ENCODE measurements at regions not wholly inside any gene's neighbourhood (a gene's known extent, or its start where the extent isn't known, plus 50 kb on each side); places are given as distances from the start of the nearest gene placed in this dataset.

- no peak overlapping the region for H3K9ac ChIP-seq (ENCODE audit: low read depth in 1 of 2, low read length in 2 of 2)
- no peaks in the 10 kb centered on the region for H3K4me1 ChIP-seq (ENCODE audit: control insufficient read depth in 4 of 4, insufficient read depth in 4 of 4, low read length in 3 of 4)
- WGBS = 66% methylated on average over 4 of the region's 4 CpGs
- no peak for DNase-seq (ENCODE audit: low spot score)
- no peak overlapping the region for H3K4me3 ChIP-seq (ENCODE audit: low read depth in 1 of 3, low read length in 3 of 3)
- H3K27ac ChIP-seq (ENCODE audit: low read depth in 1 of 2, low read length in 2 of 2) = no peak overlapping the region
- H3K9me3 ChIP-seq (ENCODE audit: control insufficient read depth in 4 of 4, low read length in 3 of 4) = no peaks in the 10 kb centered on the region
- no peaks in the 10 kb centered on the region for H3K36me3 ChIP-seq (ENCODE audit: control insufficient read depth in 4 of 4, insufficient read depth in 3 of 4, low read depth in 1 of 4, low read length in 3 of 4)
- H3K27me3 ChIP-seq (ENCODE audit: control insufficient read depth in 4 of 4, insufficient read depth in 4 of 4, low read length in 3 of 4) = no peaks in the 10 kb centered on the region
- TF ChIP-seq EGR1 (IDR thresholded peaks at IDR 0.05; ENCODE audit: low read depth in 2 of 2) = no peak
- no peak for TF ChIP-seq YY1 (IDR thresholded peaks at IDR 0.05)
- TF ChIP-seq SP1 (IDR thresholded peaks at IDR 0.05) = no peak
- TF ChIP-seq CTCF (IDR thresholded peaks at IDR 0.05; ENCODE audit: low read depth, low read length, missing input control) = no peak
- no peak for TF ChIP-seq GABPA (IDR thresholded peaks at IDR 0.05 in 1 of 2, conservative IDR thresholded peaks at IDR 0.05 in 1 of 2)
Observed at GRCh38 chr13:55440465-55441085, 1700.1 kb upstream of the PRR20A start.

GRCh38 chr13:55464222-55464621, 1676.5 kb upstream of the PRR20A start:
- WGBS = 47% methylated on average over 3 of the region's 3 CpGs
- Histone ChIP-seq H3K27me3 (ENCODE audit: control insufficient read depth in 4 of 4, insufficient read depth in 4 of 4, low read length in 3 of 4) (no peaks in the 10 kb centered on the region), H3K9me3 (ENCODE audit: control insufficient read depth in 4 of 4, low read length in 3 of 4) (no peaks in the 10 kb centered on the region), H3K36me3 (ENCODE audit: control insufficient read depth in 4 of 4, insufficient read depth in 3 of 4, low read depth in 1 of 4, low read length in 3 of 4) (no peaks in the 10 kb centered on the region), H3K4me3 (ENCODE audit: low read depth in 1 of 3, low read length in 3 of 3) (no peak overlapping the region), H3K4me1 (ENCODE audit: control insufficient read depth in 4 of 4, insufficient read depth in 4 of 4, low read length in 3 of 4) (no peaks in the 10 kb centered on the region), H3K27ac (ENCODE audit: low read depth in 1 of 2, low read length in 2 of 2) (no peak overlapping the region), H3K9ac (ENCODE audit: low read depth in 1 of 2, low read length in 2 of 2) (no peak overlapping the region)
- TF ChIP-seq SP1 (IDR thresholded peaks at IDR 0.05) (no peak), ATF3 (IDR thresholded peaks at IDR 0.05) (no peak), CTCF (IDR thresholded peaks at IDR 0.05; ENCODE audit: low read depth, low read length, missing input control) (no peak), REST (IDR thresholded peaks at IDR 0.05) (no peak), MAX (IDR thresholded peaks at IDR 0.05) (no peak), RXRA (IDR thresholded peaks at IDR 0.05) (no peak), HNF4A (conservative IDR thresholded peaks at IDR 0.05) (no peak), RAD21 (IDR thresholded peaks at IDR 0.05) (no peak), ZBTB33 (IDR thresholded peaks at IDR 0.05) (no peak), GABPA (IDR thresholded peaks at IDR 0.05 in 1 of 2, conservative IDR thresholded peaks at IDR 0.05 in 1 of 2) (no peak), YY1 (IDR thresholded peaks at IDR 0.05) (no peak), HNF4G (IDR thresholded peaks at IDR 0.05) (no peak), FOXA2 (IDR thresholded peaks at IDR 0.05) (no peak)
- no peak for DNase-seq (ENCODE audit: low spot score)
